GM12864 (cell line): ENCODE measurements at regions not wholly inside any gene's neighbourhood (a gene's known extent, or its start where the extent isn't known, plus 50 kb on each side); places are given as distances from the start of the nearest gene placed in this dataset.
"Not testable (repeated sequence)": the region's sequence is repeated elsewhere in the genome, so short reads cannot be mapped to it uniquely, and the experiment has no call there.

Experiments used
- DNase-seq: peaks from one replicate; pipeline ENCODE4 v3.0.0-alpha.2; 2011; ENCODE audit warnings: low read depth
- H3K4me3 ChIP-seq: 2 replicates; pipeline ENCODE4 v1.5.1; 2011; ENCODE audit warnings: mild to moderate bottlenecking, low read depth, low read length, control low read depth
- TF ChIP-seq, protein P1 (sequence below): IDR thresholded peaks from 2 replicates; pipeline ENCODE4 v1.5.1; 2011; ENCODE audit warnings: low read depth, mild to moderate bottlenecking, moderate library complexity, low read length, control low read depth, inconsistent platforms; ENCODE audit errors: missing control alignments

DNA sequence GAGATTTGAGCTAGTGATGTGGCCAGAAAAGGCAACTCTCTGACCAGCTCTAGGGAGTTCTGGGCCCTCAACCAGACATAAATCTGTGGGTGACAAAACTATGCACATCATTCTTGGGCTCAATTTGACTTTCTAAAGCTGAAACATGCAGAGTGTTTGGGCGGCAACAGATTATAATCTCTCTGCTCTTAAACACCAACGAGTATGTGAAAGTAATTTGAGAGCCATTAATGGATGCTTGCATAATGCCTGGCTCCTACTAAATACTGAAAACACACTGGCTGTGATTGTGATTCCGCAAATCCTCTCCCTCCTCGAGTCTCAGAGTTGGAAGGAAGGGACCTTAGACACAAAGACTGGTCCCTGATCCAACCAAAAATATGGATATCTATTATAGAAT lies 186.7 kb downstream of the UACA start:
- TF ChIP-seq, protein P1, sequence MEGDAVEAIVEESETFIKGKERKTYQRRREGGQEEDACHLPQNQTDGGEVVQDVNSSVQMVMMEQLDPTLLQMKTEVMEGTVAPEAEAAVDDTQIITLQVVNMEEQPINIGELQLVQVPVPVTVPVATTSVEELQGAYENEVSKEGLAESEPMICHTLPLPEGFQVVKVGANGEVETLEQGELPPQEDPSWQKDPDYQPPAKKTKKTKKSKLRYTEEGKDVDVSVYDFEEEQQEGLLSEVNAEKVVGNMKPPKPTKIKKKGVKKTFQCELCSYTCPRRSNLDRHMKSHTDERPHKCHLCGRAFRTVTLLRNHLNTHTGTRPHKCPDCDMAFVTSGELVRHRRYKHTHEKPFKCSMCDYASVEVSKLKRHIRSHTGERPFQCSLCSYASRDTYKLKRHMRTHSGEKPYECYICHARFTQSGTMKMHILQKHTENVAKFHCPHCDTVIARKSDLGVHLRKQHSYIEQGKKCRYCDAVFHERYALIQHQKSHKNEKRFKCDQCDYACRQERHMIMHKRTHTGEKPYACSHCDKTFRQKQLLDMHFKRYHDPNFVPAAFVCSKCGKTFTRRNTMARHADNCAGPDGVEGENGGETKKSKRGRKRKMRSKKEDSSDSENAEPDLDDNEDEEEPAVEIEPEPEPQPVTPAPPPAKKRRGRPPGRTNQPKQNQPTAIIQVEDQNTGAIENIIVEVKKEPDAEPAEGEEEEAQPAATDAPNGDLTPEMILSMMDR: no peak
- H3K4me3 ChIP-seq: no peak overlapping the region
- DNase-seq: no peak

DNA sequence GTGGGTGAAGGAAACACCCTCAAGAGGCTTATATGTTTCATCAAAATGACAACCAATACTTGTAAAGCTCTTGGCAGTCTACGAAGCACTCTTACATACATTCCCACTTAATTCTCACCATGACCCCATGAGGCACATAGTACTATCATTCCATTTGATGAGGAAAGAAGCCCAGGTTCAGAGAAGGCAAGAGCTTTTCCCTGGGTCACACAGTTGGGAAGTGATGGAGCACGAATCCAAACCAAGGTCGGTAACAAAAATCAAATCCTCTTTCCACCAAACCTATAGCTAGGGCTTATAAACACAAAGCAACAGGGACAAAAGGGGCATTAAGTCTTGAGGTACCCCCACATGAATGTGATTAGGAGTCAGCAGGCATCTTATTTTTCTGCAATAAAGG lies 187.1 kb downstream of the UACA start:
- H3K4me3 ChIP-seq: no peak overlapping the region
- TF ChIP-seq, protein P1: no peak
- DNase-seq: no peak

DNA sequence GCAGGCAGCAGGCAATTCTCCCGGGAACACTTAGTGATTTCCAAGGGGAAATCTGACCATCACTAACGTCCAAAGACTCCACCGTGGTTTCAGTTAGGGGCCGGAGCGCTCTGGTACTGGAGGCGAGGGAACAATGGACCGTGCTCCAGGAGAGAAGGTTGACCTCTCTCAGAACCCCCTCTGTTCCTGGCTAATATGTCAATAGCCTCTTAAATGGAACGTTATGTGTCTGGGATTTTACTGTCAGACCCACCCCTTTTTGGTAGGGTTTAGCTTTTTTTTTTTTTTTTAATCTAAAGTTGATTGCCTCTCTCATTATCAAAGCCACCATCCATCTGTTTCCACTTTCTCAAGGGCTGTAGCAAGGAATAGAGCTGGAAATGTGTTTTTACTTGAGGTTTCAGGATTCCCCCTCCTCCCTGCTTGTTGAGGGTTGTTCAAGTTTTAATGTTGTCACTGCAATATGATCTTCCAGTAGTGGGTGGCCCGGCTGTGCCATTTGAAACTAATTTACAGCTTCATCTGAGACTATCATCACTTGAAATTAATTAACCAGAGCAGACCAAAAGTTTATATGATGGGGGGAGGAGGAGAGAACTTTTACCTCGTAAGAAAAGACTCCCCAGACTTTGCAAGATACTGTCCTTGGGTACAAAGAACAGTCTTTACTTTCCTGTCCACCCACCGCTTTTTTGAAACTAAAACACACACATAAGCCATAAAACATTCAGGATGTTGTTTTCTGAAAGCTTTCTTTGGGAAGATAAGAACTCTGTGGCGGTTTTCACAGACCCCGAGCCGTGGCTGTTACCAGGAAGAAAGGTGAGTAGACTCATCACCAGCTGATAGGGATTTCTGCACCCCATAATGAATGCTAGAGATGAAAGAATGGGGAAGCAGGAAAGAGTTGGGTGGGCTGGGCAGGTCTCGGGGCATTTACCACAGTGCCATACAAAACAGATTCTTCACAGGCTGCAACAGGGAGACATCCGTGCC lies 187.8 kb downstream of the UACA start:
- no peak overlapping the region for H3K4me3 ChIP-seq
- no peak for DNase-seq
- TF ChIP-seq, protein P1: no peak

DNA sequence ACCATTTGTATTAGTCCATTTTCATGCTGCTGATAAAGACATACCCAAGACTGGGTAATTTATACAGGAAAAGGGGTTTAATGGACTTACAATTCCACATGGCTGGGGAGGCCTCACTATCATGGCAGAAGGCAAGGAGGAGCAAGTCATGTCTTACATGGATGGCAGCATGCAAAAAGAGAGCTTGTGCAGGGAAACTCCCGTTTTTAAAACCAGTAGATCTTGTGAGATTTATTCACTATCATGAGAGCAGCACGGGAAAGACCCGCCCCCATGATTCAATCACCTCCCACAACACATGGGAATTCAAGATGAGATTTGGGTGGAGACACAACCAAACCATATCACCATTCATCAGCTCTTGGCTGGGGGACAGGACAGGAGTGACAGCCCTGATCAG lies 189.0 kb downstream of the UACA start:
- not testable (repeated sequence) for H3K4me3 ChIP-seq, DNase-seq

DNA sequence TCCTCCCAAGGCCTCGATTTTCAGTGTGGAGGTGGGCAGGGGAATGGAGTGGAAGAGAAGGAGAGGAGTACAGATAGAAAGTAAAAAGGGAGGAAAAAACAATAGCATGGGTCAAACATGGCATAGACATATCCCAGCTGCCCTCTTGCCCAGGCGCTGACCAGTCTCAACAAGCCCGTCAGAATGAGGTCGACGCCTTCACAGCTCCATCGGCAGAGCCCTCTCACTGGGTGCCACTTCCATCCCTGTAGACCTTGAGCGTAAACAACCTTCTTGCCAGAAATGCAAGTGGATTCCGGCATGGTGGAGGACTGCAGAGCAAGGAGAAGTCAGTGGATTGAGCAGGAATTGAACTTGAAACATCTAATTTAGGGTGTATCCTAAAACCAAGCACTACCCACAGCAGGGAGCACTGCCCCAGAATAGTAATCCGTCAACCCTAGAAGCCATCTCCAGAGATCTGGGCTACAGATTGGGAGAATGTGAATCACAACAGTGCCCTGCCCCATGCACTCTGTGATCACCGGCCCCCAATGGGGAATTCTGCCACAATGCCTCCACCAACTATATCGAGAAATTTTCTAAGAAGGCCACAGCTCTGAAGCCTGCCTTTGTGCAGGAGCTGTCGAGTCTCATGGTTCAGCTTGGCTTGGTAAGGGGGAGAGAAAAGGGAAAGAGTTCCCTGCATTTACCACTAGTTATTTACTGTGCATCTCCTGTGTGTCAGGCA lies 190.1 kb downstream of the UACA start:
- TF ChIP-seq, protein P1: no peak
- no peak for DNase-seq
- no peak overlapping the region for H3K4me3 ChIP-seq

DNA sequence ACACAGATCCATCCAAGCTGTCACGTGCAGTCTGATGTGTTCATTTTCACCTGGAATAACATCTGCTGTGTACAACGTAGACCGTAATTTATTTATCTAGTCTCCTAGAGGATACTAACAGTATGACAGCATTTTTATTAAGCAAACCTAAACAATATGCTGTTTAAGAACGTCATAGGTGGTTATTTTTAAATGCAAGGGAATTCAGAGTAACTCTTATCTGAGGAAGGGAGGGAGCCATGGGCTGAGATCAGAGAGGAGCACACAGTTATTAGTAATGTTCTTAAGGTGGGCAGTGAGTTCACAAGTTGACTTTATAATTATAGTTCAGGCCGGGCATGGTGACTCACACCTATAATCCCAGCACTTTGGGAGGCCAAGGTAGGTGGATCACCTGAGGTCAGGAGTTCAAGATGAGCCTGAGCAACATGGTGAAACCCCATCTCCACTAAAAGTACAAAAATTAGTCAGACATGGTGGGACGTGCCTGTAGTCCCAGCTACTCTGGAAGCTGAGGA lies 193.6 kb downstream of the UACA start:
- TF ChIP-seq, protein P1: no peak
- no peak for DNase-seq
- no peak overlapping the region for H3K4me3 ChIP-seq

DNA sequence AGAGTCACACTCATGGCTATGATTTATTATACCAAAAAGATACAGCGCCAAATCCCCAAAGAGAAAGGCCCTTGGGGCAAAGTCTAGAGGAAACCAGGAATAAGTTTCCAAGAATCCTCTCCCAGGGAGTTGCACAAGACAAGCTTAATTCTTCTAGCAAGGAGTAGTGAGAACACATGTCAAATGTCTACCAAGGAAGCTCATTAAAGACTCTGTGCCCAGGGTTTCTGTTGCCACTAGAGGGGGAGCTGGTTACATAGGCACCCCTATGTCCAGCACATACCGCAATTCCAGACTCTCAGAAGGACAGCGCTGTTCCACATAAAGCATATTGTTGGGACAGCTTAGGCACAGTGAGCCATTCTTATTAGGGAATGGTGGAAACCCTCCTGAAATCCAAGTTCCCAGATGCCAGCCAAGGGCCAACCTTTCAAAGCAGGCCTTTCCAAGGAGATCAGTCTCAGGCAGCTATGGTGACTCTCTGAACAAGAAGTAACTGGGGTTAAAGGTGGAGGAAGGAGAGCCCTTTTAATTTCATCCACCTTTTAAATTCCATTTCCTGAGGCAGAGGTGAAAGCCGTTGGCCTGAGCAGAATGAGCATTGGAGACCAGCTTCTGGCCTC lies 194.2 kb downstream of the UACA start:
- DNase-seq: no peak
- TF ChIP-seq, protein P1: peak; percentile 22
- H3K4me3 ChIP-seq: no peak overlapping the region
